Esophagus muscularis mucosa (tissue), 3 donors: ENCODE measurements at regions not wholly inside any gene's neighbourhood (a gene's known extent, or its start where the extent isn't known, plus 50 kb on each side); places are given as distances from the start of the nearest gene placed in this dataset.

Experiments used
- POLR2A ChIP-seq: fragments of 450-650 bp; IDR thresholded peaks from one replicate; pipeline ENCODE4 v1.6.1; 2017; ENCODE audit warnings: antibody characterized with exemption, moderate library complexity, mild to moderate bottlenecking, low read depth
- POLR2AphosphoS5 ChIP-seq, 2 donors: sonication (generic); formaldehyde crosslinking; IDR thresholded peaks; one replicate each; pipeline ENCODE4 v1.6.1; 2017; ENCODE audit warnings: antibody characterized with exemption in 2 of 2
- TF ChIP-seq, protein P1 (sequence below), 3 experiments: fragments of 200-600 bp in 2 of 3; fragments of 450-650 bp in 1 of 3; sonication (generic) in 2 of 3; IDR thresholded peaks; one replicate each; pipeline ENCODE4 v1.5.1; 2017 to 2019; ENCODE audit warnings: antibody characterized with exemption in 3 of 3, mild to moderate bottlenecking in 2 of 3, moderate library complexity in 1 of 3

DNA sequence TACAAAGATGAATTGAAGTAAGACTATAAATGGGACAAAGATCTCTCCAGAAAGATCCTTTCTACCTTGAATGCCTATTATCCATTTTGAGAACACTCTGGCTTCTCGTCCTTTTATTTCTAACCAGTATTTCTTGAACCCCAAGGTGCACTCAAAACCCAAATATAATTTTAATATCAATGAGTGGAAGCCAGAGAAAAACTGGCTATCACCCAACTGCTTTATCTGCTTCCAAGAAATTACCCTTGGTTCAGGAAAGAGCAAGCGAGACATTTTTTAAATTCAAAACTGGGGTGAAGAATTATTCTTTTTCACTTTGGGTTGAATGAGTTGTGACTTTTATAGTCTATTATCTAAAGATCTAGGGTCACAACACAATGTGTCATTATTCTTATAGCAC lies 221.3 kb downstream of the PTH2R start:
- TF ChIP-seq POLR2AphosphoS5 (IDR thresholded peaks at IDR 0.05) = no peak
- no peak for TF ChIP-seq POLR2A
- TF ChIP-seq, protein P1, sequence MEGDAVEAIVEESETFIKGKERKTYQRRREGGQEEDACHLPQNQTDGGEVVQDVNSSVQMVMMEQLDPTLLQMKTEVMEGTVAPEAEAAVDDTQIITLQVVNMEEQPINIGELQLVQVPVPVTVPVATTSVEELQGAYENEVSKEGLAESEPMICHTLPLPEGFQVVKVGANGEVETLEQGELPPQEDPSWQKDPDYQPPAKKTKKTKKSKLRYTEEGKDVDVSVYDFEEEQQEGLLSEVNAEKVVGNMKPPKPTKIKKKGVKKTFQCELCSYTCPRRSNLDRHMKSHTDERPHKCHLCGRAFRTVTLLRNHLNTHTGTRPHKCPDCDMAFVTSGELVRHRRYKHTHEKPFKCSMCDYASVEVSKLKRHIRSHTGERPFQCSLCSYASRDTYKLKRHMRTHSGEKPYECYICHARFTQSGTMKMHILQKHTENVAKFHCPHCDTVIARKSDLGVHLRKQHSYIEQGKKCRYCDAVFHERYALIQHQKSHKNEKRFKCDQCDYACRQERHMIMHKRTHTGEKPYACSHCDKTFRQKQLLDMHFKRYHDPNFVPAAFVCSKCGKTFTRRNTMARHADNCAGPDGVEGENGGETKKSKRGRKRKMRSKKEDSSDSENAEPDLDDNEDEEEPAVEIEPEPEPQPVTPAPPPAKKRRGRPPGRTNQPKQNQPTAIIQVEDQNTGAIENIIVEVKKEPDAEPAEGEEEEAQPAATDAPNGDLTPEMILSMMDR (IDR thresholded peaks at IDR 0.05) = no peak
